ENCODE measurements at regions not wholly inside any gene's neighbourhood (a gene's known extent, or its start where the extent isn't known, plus 50 kb on each side); places are given as distances from the start of the nearest gene placed in this dataset.

- TF ChIP-seq FOXP2 (optimal IDR thresholded peaks at IDR 0.05; ENCODE audit: borderline replicate concordance, extremely low read depth, extremely low read length, insufficient read depth) (no peak), SIN3A (IDR thresholded peaks at IDR 0.05; ENCODE audit: borderline replicate concordance, insufficient read depth, low read length) (no peak), TAF1 (IDR thresholded peaks at IDR 0.05; ENCODE audit: borderline replicate concordance, insufficient read depth, low read length) (no peak), POLR2AphosphoS5 (IDR thresholded peaks at IDR 0.05; ENCODE audit: low read depth, low read length) (no peak)
Observed at GRCh38 chr1:29831500-29832117, 595.3 kb downstream of the PTPRU start.

GRCh38 chr1:29830916-29831315 lies 594.6 kb downstream of the PTPRU start:
- TF ChIP-seq POLR2AphosphoS5 (IDR thresholded peaks at IDR 0.05; ENCODE audit: low read depth, low read length) (no peak), SIN3A (IDR thresholded peaks at IDR 0.05; ENCODE audit: borderline replicate concordance, insufficient read depth, low read length) (no peak), REST (IDR thresholded peaks at IDR 0.05; ENCODE audit: insufficient read depth in 1 of 2, low read depth in 2 of 2, low read length in 2 of 2) (no peak), FOXP2 (optimal IDR thresholded peaks at IDR 0.05; ENCODE audit: borderline replicate concordance, extremely low read depth, extremely low read length, insufficient read depth) (no peak), TAF1 (IDR thresholded peaks at IDR 0.05; ENCODE audit: borderline replicate concordance, insufficient read depth, low read length) (no peak)

- TF ChIP-seq TAF1 (IDR thresholded peaks at IDR 0.05; ENCODE audit: borderline replicate concordance, insufficient read depth, low read length) (no peak), FOXP2 (optimal IDR thresholded peaks at IDR 0.05; ENCODE audit: borderline replicate concordance, extremely low read depth, extremely low read length, insufficient read depth) (no peak), POLR2AphosphoS5 (IDR thresholded peaks at IDR 0.05; ENCODE audit: low read depth, low read length) (no peak), REST (IDR thresholded peaks at IDR 0.05; ENCODE audit: insufficient read depth in 1 of 2, low read depth in 2 of 2, low read length in 2 of 2) (no peak)
Observed at GRCh38 chr1:29830383-29830782, 594.1 kb downstream of the PTPRU start.

- TF ChIP-seq REST (IDR thresholded peaks at IDR 0.05; ENCODE audit: insufficient read depth in 1 of 2, low read depth in 2 of 2, low read length in 2 of 2) (no peak), FOXP2 (optimal IDR thresholded peaks at IDR 0.05; ENCODE audit: borderline replicate concordance, extremely low read depth, extremely low read length, insufficient read depth) (no peak), SIN3A (IDR thresholded peaks at IDR 0.05; ENCODE audit: borderline replicate concordance, insufficient read depth, low read length) (no peak), TAF1 (IDR thresholded peaks at IDR 0.05; ENCODE audit: borderline replicate concordance, insufficient read depth, low read length) (no peak), POLR2AphosphoS5 (IDR thresholded peaks at IDR 0.05; ENCODE audit: low read depth, low read length) (no peak)
Observed at GRCh38 chr1:29829448-29830344, 593.4 kb downstream of the PTPRU start.

- TF ChIP-seq FOXP2 (optimal IDR thresholded peaks at IDR 0.05; ENCODE audit: borderline replicate concordance, extremely low read depth, extremely low read length, insufficient read depth), result no peak
- TF ChIP-seq TAF1 (IDR thresholded peaks at IDR 0.05; ENCODE audit: borderline replicate concordance, insufficient read depth, low read length), result no peak
- no peak for TF ChIP-seq POLR2AphosphoS5 (IDR thresholded peaks at IDR 0.05; ENCODE audit: low read depth, low read length)
- TF ChIP-seq SIN3A (IDR thresholded peaks at IDR 0.05; ENCODE audit: borderline replicate concordance, insufficient read depth, low read length), result no peak
- TF ChIP-seq REST (IDR thresholded peaks at IDR 0.05; ENCODE audit: insufficient read depth in 1 of 2, low read depth in 2 of 2, low read length in 2 of 2), result no peak
Observed at GRCh38 chr1:29828526-29829447, 592.5 kb downstream of the PTPRU start.

All from PFSK-1 (cell line).